ENCODE measurements at regions not wholly inside any gene's neighbourhood (a gene's known extent, or its start where the extent isn't known, plus 50 kb on each side); places are given as distances from the start of the nearest gene placed in this dataset.
A peak's percentile ranks its signal among the peaks of the same experiment; 100 is the strongest.

DNA sequence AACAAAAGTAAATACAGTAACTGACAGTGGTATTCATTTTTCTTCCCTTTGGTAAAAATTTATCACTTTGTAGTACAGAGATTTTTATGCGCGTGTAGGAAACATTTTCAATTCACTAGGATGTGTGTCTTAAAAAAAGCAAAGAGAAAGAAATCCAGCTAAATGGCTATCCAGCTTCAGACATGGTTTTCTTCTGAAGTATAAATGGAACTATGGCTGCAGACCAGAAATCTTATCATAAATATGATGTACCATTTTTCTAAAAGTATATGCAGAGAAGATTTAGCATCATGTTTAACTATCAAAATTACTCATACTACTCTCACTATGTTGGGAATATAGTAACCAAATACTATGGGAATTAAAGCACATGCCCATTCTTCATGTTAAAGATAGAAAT, 328.4 kb upstream of the SMIM30 start:
- no peak for DNase-seq

GRCh38 chr7:113446391-113446790, 328.0 kb upstream of the SMIM30 start:
- no peak for DNase-seq

- DNase-seq: no peak
These were observed 325.9 kb upstream of the SMIM30 start for GRCh38 chr7:113444261-113444660.

GRCh38 chr7:113440173-113440572, 321.8 kb upstream of the SMIM30 start:
- no peak for DNase-seq

GRCh38 chr7:113431406-113431805, 313.1 kb upstream of the SMIM30 start:
- no peak for DNase-seq

DNA sequence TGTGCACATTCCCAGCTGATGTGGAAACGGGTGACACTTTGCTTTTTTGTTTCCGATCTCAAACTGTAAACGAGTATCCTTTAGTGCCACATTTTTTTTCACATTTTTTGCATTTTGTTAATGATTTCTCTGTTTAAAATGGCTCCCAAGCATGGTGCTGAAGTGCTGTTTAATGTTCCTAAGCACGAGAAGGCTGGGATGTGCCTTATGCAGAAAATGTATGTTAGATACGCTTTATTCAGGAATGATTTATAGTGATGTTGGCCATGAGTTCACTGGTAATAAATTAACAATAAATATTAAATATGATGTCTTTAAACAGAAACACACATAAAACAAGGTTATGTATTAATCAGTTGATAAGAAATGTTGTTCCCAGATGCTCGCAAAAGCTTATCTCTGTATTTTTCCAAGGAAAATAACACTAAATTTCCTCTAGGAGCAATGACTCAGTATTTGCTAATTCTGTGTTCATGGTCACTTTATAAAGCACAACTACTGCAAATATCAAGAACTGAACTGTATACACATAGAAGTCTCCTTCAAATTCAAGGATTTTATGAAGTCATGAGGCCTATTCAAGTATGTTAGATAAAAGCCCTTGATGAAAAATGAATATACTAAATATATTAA, 305.9 kb upstream of the SMIM30 start:
- no peak for DNase-seq

DNA sequence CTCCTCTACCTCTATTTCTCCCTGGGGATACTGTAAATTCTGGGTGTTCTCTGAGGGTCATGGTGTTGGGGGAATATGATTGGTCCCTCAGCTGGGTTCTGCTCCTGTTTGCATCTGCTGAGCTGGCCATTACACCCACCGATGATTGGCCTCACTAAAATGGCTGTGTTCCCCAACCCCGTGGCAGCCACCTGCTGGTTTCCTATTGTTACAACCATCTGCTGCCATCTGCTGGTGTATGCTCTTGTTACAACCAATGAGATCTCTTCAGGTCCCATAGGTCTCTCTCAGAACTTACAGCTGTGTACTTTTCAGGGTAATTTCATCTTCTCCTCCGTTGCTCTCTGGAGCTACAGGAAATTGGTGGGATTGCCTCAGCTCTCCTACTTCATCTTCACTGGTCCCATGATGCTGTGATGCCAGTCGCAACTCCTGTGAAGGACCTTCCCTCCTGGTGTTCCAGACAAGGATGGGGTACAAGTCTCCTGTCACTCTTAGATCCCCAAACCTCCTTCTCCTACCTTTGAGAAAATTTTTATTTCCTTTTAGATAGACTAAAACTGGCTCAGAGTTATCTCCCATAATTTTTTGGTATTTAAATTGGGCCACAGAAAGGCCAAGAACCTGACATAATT, 303.5 kb upstream of the SMIM30 start:
- peak; percentile 88 for DNase-seq

DNA sequence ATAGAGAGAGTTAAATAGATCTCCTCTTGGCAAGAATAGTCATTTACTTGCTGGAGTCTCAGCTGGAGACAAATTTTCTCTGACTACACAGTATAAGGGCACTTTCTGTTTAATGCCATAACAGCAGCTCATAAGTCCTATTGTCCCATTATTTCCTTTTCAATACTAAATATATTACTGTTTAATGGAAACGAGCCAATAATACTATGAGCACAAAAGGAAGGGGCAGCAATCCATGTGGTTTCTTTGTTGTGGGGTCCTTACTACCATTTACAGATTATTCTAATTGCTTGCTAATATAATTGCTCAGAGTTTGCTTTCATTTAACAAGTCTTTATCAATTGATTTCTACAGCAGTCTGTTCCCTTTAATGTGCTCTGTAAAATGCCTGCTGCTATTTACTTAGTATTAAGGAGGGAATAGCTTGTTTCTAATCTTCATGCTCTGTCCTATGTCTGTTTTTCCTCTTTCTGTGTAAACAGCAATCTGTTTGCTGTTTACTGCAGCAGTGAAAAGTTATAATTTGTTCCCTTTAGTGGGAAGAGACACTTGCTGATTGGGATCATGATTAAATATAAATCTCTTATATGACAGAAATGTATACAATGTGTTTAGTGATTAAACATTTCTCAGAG, 296.2 kb upstream of the SMIM30 start:
- DNase-seq: no peak

DNA sequence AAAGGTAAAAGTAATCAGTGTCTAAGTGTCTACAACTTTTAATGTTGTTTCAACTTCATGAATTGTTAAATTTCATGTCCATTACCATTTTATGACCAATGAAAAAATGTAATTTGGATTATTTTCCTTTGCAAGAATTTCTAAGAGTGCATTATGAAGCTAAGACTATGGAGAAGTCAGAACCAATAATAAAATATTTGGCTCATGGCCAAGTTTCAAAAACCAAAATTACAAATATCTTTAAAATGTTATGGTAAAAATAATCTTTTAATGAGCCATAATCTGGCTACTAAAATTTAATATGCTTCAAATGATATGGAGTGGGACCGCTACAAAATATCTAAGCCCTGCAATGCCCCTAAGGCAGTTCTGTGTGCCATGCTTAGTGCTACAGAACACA, 294.1 kb upstream of the SMIM30 start:
- DNase-seq: no peak

GRCh38 chr7:113410796-113411195, 292.4 kb upstream of the SMIM30 start:
- no peak for DNase-seq

DNA sequence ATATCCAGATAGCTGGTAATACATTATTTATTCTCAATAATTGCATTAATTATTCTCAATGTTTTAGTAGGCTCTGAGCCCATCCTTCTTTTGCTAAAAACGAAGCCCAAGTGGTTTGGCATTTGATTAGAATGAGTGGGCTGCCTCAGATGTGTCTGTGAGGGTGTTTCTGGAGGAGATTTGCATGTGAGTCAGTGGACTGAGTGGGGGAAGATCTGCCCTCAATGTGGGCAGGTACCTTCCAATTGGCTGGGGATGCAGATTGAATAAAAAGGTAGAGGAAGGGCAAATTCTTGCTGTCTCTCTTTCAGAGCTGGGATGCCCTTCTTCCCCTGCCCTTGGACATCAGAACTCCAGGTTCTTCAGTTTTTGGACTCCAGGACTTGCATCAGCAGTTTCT, 290.6 kb upstream of the SMIM30 start:
- DNase-seq: no peak

DNA sequence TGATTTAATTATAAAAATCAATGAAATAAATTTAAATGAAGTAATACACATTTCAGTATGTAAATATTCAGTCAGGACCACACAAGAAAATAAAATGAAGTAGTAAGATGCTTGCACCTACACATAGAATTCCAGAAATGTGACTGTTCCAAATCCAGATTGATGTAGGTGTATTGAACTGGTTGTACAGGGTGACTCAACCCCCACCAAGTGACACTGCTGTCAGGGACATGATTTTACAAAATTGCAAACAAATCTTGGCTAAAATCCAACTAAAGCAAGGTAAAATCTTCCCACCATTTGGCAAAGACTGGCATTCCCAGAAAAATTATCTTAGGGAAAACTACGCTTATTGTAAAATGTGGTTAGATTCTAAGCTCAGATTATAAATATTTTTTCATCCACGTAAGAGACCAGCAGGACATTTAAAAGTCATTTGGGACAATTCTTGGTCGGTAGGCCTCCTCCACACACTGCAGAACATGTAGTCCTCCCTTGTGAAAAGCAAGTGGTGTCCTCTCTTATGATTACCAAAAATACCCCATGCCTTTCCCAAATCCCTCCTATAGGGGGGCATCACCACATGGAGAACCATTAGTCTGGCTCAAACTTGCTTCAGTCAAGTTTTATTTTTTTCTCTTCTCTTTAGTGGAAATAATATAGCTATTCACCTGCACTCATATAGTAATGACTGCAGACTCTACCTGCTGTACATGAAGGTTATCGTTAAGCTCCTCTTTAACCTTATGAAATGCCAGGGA, 287.1 kb upstream of the SMIM30 start:
- no peak for DNase-seq

DNA sequence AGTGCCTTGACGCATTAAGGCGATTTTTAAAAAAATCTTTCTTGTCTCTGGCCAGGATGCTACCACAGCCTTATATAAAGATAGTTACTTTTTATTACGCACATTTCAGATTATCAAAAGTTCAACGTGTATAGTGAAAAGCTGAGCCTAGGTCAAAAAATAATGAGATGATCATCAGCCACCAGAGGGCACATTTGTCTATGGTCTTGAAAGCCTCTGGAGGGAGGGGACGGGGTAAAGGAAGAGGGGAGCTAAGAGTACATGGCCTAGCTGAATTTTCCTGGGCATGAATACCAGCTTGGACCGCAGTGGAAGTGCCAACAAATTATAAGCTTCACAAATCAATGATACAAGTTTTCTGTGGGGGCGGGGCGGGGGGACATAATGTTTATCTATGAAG, 285.9 kb upstream of the SMIM30 start:
- peak; percentile 4 for DNase-seq

GRCh38 chr7:113402482-113402881, 284.1 kb upstream of the SMIM30 start:
- no peak for DNase-seq

DNA sequence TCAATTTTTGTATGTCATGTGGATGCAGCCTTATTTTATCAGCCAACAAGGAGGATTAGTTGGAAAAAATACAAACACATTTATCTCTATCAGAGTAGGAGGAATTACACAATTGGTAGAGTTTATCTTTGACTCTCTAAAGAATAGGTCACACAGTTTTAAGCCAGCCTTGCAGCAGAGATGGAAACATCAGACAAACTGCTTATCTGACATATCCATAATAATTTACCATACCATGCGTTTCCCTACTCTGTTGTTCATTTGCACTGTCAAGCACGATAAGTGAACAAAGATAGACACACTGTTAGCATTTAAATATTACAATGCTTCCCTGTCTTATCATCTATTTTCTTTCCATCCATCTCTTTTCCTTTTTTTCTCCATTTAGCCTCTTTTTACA, 283.7 kb upstream of the SMIM30 start:
- no peak for DNase-seq

- no peak for DNase-seq
These were observed 276.5 kb upstream of the SMIM30 start for GRCh38 chr7:113394856-113395255.

- no peak for DNase-seq
These were observed 274.6 kb upstream of the SMIM30 start for GRCh38 chr7:113392841-113393540.

- DNase-seq: no peak
These were observed 274.1 kb upstream of the SMIM30 start for GRCh38 chr7:113392421-113392820.

- DNase-seq: no peak
These were observed 270.8 kb upstream of the SMIM30 start for GRCh38 chr7:113389112-113389646.

DNA sequence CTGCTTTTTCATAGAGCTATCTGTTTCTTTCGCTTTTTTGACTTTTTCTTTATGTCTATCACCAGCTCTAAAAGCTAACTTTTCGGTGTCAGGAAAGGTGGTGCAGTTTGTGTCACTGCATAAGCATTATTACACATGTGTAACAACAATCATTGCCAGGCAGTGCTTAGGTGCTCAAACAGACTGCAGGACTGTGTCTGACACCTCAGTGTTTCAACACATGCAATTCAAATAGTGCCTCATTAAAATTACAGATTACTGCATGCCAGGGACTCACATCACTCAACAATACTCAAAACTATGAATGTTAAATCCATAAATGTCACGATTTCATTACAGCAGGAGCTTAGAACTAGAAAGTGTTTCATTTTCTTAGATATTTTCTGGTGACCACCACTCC, 265.3 kb upstream of the SMIM30 start:
- no peak for DNase-seq

- DNase-seq: no peak
These were observed 261.4 kb upstream of the SMIM30 start for GRCh38 chr7:113379746-113380145.

- DNase-seq: no peak
These were observed 256.6 kb upstream of the SMIM30 start for GRCh38 chr7:113374955-113375354.

GRCh38 chr7:113373863-113374262, 255.5 kb upstream of the SMIM30 start:
- DNase-seq: no peak

Measured in activated CD4-positive, alpha-beta T cell treated with anti-CD3 and anti-CD28 coated beads, Interleukin-10, Interleukin-2, amounts not matched to agents 100 ng/mL and 50 ng/mL, durations not matched to agents 16 hours and 8 hours (primary cell).